Sigmoid colon (tissue), 4 donors: ENCODE measurements at regions not wholly inside any gene's neighbourhood (a gene's known extent, or its start where the extent isn't known, plus 50 kb on each side); places are given as distances from the start of the nearest gene placed in this dataset.

ENCODE experiments used
- CTCF ChIP-seq, 4 experiments: fragments of 450-650 bp in 3 of 4; fragments of 200-600 bp in 1 of 4; IDR thresholded peaks; one replicate each; pipeline ENCODE4 v1.5.1; 2016 to 2019; ENCODE audit warnings: antibody characterized with exemption in 4 of 4, mild to moderate bottlenecking in 3 of 4, moderate library complexity in 2 of 4
- POLR2A ChIP-seq, 2 donors: fragments of 450-650 bp; IDR thresholded peaks; one replicate each; pipeline ENCODE4 v1.6.1; 2016; ENCODE audit warnings: antibody characterized with exemption in 2 of 2, mild to moderate bottlenecking in 2 of 2, moderate library complexity in 2 of 2
- POLR2AphosphoS5 ChIP-seq, 4 donors: sonication (generic); formaldehyde crosslinking; IDR thresholded peaks; one replicate each; pipeline ENCODE4 v1.6.1; 2017; ENCODE audit warnings: antibody characterized with exemption in 4 of 4

- TF ChIP-seq CTCF (IDR thresholded peaks at IDR 0.05): no peak
- no peak for TF ChIP-seq POLR2A (IDR thresholded peaks at IDR 0.05)
- no peak for TF ChIP-seq POLR2AphosphoS5 (IDR thresholded peaks at IDR 0.05)
Measured at GRCh38 chr4:186422296-186422695, 133.1 kb downstream of the MTNR1A start.
